B cell (primary cell): ENCODE measurements at regions not wholly inside any gene's neighbourhood (a gene's known extent, or its start where the extent isn't known, plus 50 kb on each side); places are given as distances from the start of the nearest gene placed in this dataset.

Source experiments
- EZH2 ChIP-seq: IDR thresholded peaks from 2 replicates; pipeline ENCODE4 v1.6.1; 2012; ENCODE audit warnings: borderline replicate concordance, low read depth, mild to moderate bottlenecking, moderate library complexity, low read length; ENCODE audit not compliant: insufficient read depth, poor library complexity, severe bottlenecking
- TF ChIP-seq, protein P1 (sequence below): fragments of 200-600 bp; IDR thresholded peaks from one replicate; pipeline ENCODE4 v1.8.0; 2022; ENCODE audit warnings: antibody characterized with exemption, mild to moderate bottlenecking

DNA sequence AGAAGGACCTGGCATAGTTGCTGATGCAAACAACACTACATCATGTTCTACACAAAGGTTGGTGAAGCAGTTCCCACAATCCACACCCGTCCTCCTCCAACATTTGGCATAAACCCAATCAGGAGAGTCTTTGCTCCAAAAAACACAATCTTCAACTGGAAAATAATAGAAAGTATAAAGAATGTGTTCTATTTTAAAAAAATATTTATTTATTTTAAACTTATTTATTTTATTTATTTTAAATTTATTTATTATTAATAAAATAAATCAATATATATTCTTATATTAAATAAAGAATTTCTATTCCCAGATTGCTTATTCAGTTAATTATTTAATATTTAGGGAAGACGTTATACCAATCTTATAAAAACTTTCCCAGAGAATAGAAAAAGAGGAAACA is 1753.7 kb upstream of the AGA start:
- no peak for TF ChIP-seq EZH2
- TF ChIP-seq, protein P1, sequence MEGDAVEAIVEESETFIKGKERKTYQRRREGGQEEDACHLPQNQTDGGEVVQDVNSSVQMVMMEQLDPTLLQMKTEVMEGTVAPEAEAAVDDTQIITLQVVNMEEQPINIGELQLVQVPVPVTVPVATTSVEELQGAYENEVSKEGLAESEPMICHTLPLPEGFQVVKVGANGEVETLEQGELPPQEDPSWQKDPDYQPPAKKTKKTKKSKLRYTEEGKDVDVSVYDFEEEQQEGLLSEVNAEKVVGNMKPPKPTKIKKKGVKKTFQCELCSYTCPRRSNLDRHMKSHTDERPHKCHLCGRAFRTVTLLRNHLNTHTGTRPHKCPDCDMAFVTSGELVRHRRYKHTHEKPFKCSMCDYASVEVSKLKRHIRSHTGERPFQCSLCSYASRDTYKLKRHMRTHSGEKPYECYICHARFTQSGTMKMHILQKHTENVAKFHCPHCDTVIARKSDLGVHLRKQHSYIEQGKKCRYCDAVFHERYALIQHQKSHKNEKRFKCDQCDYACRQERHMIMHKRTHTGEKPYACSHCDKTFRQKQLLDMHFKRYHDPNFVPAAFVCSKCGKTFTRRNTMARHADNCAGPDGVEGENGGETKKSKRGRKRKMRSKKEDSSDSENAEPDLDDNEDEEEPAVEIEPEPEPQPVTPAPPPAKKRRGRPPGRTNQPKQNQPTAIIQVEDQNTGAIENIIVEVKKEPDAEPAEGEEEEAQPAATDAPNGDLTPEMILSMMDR, result no peak
